Ovary (tissue), 3 donors: ENCODE measurements at regions not wholly inside any gene's neighbourhood (a gene's known extent, or its start where the extent isn't known, plus 50 kb on each side); places are given as distances from the start of the nearest gene placed in this dataset.

Source experiments
- CTCF ChIP-seq, 3 donors: fragments of 450-650 bp in 2 of 3; fragments of 200-600 bp in 1 of 3; IDR thresholded peaks; one replicate each; pipeline versions ENCODE4 v1.5.1 to v1.8.0; 2016 to 2022; ENCODE audit warnings: antibody characterized with exemption in 3 of 3, mild to moderate bottlenecking in 1 of 3
- POLR2A ChIP-seq: fragments of 450-650 bp; IDR thresholded peaks from one replicate; pipeline ENCODE4 v1.6.1; 2017; ENCODE audit warnings: antibody characterized with exemption, mild to moderate bottlenecking, moderate library complexity
- donor health status: DM: no; HTN: no; CAD: no.

GRCh38 chr15:66933932-66934867 lies 131.2 kb upstream of the SMAD3 start:
- TF ChIP-seq CTCF (IDR thresholded peaks at IDR 0.05) (no peak), POLR2A (no peak)
